GM19324 (cell line): ENCODE measurements at regions not wholly inside any gene's neighbourhood (a gene's known extent, or its start where the extent isn't known, plus 50 kb on each side); places are given as distances from the start of the nearest gene placed in this dataset.

ENCODE experiments used
- ATAC-seq: cut with Tn5 transposase; IDR thresholded peaks from one replicate; pipeline ENCODE4 v1.9.1; 2021; ENCODE audit warnings: mild to moderate bottlenecking, moderate library complexity; ENCODE audit not compliant: unreplicated experiment, low FRiP score

- no peak for ATAC-seq
Observed at GRCh38 chr2:81996332-81996731, 1691.8 kb upstream of the LRRTM1 start.

GRCh38 chr2:81991282-81991681 is 1686.7 kb upstream of the LRRTM1 start:
- no peak for ATAC-seq

DNA sequence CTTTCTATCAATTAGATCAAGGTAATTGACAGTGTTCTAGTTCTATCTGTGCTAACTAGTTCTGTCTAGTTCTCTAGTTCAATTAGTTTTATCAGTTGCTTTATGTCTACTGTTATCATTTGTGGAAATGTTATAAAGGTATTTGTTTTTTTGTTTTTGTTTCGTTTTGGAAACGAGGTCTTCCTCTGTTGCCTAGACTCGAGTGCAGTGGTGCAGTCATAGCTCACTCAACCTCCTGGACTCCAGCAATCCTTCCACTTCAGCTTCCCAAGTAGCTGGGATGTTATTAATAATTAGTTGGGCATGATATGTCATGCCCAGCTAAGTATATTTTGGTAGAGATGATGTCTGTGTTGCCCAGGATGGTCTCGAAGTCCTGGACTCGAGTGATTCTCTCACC is 1682.8 kb upstream of the LRRTM1 start:
- no peak for ATAC-seq

DNA sequence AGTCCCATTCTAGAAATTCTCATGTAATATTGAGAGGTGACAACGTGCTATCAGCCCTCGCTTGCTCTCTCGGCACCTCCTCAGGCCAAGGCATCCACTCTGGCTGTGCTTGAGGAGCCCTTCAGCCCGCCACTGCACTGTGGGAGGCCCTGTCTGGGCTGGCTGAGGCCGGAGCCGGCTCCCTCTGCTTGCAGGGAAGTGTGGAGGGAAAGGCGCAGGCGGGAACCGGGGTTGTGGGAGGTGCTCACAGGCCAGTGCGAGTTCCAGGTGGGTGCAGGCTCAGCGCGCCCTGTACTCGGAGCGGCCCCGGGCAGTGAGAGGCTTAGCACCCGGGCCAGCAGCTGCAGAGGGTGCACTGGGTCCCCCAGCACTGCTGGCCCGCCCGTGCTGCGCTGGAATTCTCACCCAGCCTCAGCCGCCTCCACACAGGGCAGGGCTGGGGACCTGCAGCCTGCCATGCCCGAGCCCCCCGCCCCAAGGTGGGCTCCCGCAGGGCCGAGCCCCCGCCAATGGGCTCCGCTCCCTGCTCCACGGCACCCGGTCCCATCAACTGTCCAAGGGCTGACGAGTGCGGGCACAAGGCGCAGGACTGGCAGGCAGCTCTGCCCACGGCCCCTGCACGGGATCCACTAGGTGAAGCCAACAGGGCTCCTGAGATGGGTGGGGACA is 1680.6 kb upstream of the LRRTM1 start:
- no peak for ATAC-seq

DNA sequence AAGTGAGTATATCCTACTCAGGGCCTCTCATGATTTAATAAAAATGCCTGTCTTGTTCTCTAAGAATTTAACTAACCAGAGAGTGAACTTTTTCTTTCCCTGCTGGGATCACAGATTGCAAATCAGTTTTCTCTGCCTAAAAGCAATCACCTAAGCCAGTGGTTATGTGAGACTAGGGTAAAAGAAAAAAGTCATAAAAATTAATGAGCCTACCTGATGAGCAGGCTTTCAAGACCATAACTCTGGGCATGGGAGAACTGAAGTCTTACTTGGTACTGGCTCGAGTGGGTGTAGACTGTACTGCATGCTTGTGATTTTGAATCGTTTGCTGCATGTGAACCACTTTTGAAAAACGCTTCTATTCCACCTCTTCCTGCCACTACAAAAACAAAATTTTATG is 1677.0 kb upstream of the LRRTM1 start:
- ATAC-seq = no peak

- ATAC-seq = no peak
Observed at GRCh38 chr2:81979086-81979485, 1674.5 kb upstream of the LRRTM1 start.

- ATAC-seq = no peak
Observed at GRCh38 chr2:81976998-81977397, 1672.4 kb upstream of the LRRTM1 start.

DNA sequence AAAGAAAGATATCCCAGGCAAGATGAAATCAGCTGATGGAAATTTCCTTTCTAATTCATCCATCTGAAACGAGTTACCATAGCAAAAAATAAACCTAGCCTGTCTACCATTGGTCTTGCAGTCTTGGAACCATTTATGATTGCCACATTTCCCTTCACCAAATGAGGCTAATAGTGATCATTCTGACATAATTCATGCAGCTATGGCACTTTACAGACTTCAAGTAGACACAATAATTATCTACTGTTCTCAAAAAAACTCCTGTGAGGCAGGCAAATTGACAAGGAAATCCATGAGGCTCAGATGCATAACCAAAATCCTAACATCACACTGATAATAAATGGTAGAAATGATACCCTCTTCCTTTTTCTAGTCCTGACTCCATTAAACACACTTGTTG is 1669.7 kb upstream of the LRRTM1 start:
- no peak for ATAC-seq

DNA sequence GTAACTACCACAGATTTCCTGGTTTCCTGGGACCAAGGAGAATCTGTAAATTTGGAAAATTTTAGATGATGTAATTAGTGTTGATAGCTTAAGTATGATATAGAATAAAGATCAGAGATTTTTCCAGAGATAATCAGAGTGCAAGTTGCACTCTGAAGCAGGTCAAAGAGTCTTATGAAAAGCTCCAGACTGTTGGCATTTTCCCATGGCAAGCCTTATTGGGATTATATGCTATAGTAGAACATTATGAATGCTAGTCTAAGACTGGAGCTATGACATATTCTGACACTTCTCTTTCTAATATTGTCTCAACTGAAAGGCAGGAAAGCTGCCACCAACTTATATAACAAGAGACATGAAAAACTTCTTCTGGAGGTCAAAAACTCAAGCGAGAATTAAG is 1638.3 kb upstream of the LRRTM1 start:
- no peak for ATAC-seq

DNA sequence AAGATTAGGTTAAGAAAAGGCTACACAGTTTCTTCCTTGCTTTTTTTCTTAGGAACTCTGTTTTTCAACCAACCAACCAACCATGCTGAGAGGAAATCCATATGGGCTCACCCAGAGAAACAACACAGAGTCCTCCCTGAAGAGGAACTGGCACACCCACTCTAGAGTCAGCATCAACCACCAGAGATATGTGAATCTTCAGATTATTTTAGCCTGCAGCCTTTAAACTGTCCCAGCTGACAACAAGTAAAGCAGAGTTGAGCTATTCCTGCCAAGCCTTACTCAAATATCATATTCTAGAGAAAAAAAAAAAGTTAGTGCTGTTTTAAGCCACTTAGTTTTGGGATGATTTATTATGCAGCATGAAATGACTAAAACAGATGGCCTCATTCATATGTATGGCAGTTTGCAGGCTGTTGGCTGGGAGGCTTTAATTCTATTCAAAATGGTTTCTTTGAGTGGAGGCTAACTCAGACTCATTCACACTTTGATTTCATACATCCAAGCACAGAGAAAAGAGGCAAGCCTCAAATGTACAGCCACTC is 1637.7 kb upstream of the LRRTM1 start:
- no peak for ATAC-seq

DNA sequence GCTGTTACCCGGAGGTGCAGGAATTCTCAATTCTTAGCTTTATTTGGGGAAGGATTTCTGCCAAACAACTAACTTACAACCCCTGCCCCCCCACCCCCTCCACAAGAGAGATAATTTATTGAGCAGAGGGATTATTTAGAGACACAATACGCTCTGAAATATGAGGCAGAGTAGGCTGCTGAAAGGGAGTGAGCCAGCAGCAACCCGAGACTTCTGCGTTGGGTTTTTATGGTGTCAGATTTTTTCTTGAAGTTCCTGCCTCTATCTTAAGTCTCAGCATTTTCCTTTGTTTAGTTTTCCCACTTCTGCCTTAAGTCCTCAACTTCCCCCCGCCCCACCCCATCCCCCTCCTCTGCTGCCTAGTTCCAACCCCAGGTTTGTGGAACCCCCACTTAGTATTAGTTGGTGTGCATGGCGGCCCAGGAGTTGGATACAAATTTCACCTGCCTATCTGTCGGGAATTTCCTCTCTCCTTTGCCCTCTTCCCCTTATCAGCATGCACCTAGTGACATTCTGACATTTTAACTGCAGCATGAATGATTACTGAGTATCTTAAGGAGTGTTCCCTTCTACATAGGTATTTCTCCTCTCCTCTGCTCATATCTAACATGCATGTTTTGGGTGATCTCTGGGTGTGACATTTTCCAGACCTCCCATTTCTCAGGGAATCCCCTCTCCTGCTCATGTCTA is 1635.9 kb upstream of the LRRTM1 start:
- ATAC-seq = no peak

DNA sequence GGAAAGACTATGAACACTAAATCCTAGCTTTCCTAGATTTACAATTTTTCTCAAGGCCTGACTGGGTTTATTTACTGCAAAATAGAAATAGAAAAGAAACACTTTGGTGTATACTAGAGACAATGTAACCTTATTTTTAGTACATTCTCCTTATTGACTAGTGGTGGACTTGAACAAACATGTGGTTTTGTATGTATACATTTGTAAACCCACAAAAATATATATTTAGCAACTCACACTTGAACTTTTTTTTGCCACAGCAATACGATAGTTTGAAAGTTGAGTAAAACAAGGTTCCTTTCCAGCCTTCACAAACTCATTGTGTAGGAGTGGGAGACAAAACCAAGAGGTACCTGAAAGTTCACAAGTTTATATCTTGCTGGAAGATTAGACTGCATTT is 1633.4 kb upstream of the LRRTM1 start:
- no peak for ATAC-seq

DNA sequence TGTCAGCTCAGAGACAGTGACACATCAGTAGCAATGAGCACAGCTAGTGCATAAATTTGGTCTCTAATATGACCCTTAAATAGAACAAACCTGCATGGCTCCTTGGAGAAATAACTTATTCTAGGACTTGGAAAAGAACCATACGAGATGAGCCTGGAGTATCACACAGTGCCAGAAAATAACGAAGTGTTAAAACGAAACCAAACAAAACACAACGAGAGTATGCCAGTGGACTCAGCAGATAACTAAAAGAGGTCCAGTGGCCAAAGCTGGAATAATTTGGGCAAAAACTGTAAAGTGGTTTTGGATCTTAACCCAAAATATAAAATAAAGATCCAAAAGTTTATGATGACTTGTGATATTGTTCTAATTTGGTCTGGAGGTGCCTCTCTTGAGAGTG is 1599.0 kb upstream of the LRRTM1 start:
- no peak for ATAC-seq

DNA sequence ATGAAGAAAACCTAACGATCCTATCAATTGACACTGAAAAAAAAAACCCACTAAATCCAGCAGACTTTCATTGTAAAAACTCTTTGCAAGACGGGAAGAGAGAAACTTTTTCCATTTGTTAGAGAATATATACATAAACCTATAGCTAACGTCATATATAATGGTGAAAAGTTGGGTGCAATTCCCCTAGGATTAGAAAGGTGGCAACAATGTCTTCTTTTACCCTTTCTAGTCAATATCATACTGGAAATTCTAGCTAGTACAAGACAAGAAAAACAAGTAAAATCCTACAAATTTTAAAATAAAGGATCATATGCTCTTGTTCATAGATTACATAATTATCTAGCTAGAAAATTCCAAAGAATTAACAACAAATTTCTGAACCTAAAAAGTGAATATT is 1596.5 kb upstream of the LRRTM1 start:
- ATAC-seq = no peak

DNA sequence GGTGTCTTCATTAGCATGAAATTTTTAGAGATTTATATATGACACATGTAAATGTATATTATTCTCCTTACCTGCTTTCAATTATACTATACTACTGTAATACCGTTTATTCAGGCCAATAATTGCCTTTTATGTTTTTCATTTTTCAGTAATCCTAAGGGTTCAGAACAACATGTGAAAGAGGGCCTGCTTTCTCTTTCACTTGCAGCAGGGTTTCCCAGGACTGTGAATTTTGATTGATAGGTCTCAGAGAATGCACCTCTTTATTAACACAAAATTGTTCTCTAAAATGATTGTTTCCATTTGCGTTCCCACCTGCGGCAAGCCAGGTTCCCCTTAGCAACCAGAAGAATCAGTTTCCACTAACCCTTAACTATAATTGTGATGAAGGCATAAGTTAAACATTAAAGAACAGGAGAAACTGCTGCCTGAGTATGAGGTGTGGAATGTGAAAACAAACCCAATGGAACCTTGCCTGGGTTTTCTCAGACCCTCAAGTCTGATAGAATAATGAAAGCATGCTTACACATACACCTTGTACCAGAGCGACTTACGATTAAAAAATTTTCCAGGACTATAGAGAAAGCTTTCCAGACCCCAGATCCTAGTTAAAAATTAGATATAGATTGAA is 1591.2 kb upstream of the LRRTM1 start:
- no peak for ATAC-seq

DNA sequence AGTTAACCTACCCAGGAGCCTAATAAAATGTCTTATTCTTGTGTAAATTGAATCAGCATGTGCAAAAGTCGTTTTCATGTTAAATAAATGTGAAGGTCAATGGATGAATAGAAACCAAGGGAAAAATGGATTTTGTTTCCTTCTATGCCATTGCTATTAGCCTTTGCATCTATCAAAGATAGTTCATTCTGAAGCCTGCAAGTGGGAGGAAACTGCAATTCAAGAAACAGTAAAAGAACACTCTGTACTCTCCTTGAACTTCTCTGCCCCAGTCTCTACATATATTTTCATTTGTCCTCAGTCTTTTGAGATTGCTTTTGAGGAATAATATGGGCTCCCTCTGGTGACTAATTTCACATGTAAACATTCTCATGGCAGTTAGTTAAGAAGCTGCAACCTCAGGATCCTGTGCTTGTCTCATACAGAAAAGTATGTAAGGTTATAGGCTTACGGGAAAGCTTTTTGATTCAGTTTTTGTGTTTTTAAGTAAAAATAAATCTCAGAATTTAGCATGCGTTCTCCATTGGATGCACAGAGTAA is 1590.0 kb upstream of the LRRTM1 start:
- ATAC-seq = no peak

- ATAC-seq = no peak
Observed at GRCh38 chr2:81876624-81877023, 1572.1 kb upstream of the LRRTM1 start.

GRCh38 chr2:81872006-81872405 is 1567.5 kb upstream of the LRRTM1 start:
- no peak for ATAC-seq

DNA sequence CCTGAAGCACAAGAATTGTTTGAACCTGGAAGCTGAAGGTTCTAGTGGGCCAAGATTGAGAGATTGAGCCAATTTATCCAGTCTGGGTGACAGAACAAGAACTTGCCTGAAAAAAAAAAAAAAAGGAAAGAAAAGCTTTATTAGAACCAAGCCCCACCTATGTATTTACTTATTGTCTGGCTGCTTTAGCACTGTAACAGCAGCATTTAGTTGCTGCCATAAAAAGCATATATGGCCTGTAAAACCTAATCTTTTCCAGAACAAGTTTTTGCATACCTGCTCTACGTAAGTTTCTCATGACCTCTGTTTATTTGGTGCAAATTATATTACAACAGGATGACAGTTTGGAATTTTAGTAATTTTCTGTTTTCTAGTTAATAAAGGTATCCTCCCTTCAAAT is 1565.6 kb upstream of the LRRTM1 start:
- no peak for ATAC-seq

DNA sequence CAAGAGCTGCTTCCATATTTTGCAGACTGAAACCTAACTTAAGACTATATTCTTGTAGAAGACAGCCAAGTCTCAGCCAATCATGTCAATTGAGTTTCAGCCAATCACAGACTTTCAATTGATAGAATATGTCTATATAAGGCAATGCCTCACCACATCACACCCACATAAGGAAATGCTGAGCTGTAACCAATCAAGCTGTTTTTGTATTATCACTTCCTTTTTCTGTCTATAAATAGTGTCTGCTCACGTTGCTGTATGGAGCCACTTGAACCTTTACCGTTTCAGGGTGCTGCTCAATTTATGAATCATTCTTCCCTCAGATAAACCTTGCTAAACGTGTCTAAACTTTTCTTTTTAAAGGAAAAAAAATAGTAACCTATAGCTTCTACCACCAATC is 1554.4 kb upstream of the LRRTM1 start:
- ATAC-seq = no peak

GRCh38 chr2:81853341-81853740 is 1548.8 kb upstream of the LRRTM1 start:
- no peak for ATAC-seq
